NCI-H774 (cell line): ENCODE measurements at regions not wholly inside any gene's neighbourhood (a gene's known extent, or its start where the extent isn't known, plus 50 kb on each side); places are given as distances from the start of the nearest gene placed in this dataset.
A peak's percentile ranks its signal among the peaks of the same experiment; 100 is the strongest.

Experiments
- DNase-seq: peaks from one replicate; lab custom pipeline; 2025; lab: John Stamatoyannopoulos, UW

DNA sequence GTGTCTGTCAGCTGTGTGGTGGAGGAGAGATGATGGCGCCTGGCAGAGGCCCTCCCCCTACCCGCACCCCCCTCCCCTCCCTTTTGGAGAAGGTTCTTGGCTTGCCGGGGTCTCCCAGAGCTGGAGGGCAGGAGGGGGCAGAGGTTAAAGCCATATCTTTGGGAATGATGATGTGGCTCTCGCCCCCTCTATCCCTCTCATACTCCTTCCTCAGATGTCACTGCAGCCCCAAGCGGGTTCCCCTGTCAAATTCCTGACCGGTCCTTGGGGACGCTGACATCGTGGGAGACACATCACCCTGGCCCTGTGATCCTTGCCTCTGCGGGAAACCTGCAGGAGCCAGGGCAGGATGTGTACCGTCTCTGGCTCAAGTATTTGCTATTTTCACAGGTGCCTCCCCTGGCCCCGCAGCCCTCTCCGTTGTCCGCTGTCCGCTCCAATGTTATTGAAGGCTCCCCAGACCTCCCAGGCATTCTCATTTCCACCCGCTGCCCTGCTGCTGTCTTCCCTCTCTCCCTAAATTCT lies 109.5 kb downstream of the FOXD1 start:
- DNase-seq: no peak

DNA sequence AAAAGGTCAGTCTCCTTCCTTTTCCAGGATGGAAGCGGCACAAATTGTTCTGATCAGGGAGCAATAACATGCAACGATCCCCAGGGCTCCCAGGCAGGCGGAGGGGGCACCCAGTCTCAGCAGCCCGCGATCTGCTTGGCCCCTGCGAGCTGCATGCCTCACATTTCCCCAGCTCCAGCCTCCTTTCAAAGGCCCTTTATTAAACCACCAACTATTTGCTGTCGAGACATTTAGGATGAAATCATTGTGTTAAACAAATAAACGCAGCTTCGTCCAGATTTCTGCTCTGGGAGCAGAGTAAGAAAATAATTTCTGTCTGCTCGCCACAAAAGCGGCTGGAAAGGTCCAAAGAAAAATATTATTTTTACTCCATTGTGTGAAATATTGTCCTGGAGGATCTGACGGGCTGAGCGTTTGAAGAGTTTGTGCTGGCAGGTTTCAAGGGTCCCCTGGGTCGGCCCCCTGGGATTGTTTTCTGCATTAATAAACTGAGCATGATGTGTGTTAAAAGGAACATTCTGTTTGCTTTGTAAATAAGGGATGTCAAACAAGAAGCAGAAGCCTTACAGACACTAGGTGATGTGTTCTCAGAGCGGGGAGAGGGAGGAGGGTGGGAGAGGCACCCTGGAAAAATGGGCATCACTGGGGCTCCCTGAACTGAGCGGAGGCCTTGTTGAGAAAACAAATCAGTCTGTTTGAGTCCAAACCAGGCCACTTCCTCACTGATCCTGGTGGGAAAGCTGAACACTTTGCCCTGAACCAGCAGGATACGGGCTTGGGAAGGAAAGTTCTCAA lies 110.1 kb downstream of the FOXD1 start:
- peak; percentile 17 for DNase-seq

GRCh38 chr5:73337586-73338255 lies 110.9 kb downstream of the FOXD1 start:
- DNase-seq: no peak

DNA sequence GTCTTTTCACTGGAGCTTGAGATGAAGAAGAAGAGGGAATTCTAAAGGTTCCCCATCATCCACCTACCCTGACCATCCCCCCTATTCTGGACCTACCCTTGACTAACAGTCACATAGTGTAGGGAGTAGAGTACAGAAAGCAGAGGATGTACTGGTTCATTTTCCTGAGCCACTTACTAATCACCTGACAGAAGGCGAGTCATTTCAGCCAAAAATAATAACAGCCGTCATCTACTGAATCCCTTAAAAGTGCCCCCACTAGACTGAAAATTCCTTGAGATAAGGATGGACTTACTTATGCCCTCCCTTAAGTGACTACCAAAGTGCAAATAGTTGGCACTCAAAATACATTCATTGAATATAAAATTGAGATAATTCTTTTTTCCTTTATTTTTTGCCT lies 112.2 kb downstream of the FOXD1 start:
- no peak for DNase-seq

DNA sequence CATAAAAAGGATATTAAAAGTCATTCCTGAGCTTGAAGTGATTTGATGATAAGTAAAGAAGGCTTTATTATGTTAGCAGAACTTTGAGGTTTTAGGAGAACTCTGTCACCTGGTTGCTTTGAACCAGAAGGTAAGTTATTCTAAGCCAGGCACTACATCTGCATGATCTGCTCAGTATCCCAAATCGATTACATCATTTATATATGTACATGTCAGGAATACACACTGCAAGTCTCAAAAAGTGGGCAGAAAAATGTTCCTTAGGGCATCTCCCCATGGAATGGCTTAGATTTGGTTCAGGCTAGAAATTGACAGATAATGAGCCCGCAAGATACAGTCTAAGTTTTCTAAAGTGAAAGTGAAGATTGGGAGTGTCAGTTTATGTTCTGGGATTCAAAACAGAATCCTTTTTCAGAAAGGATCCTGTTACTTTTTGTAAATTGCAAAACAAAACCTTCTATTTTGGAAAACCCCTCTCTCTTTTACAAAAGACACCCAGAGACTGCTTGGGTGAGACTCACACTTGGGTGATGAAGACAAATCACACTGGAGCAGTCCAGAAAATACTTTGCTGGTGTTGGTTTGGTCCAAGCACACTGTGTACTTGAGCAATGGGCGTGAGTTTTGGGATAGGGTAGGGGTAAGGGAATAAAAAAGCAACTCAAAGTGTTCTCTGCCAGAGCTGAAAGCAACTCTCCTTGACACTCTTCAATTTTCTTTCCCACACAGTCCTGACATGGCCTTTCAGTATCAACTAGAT lies 114.5 kb downstream of the FOXD1 start:
- no peak for DNase-seq

DNA sequence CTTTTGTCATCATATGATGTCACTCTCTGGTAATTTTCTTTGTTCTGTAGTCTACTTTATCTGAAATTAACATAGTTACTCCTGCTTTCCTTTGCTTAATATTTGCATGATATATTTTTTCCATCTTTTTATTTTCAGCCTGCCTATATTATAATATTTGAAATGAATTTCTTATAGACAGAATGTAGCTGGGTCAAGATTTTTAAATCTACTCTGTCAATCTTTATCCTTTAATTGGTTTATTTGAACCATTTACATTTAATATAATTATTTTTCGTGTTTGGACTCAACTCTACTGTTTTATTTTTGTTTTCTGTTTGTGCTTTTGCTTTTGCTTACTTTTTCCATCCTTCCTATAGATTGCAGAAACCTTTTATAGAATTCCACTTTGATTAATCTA lies 118.0 kb downstream of the FOXD1 start:
- DNase-seq: no peak

DNA sequence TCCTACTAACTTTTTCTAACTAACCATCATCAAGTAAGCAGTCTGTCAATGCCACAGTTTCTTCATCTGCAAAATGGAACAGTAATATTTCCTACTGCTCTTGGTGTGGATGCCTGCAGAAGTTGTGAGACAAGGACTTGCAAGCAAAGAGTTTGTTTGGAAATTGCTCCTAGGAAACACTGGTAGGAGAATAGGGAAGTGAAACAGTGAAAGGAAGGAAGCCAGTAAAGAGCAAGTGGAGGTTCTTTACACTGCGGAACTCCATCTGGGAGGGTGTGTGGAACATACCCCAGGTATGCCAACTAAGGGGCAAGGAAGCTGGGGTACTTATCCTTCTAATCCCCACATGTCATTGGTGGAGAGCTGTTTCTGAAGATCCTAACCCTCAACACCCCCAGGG lies 119.9 kb downstream of the FOXD1 start:
- DNase-seq: no peak

GRCh38 chr5:73327908-73328455 lies 120.6 kb downstream of the FOXD1 start:
- DNase-seq: no peak

- DNase-seq: no peak
Measured at GRCh38 chr5:73325546-73325945, 123.0 kb downstream of the FOXD1 start.

- DNase-seq: no peak
Measured at GRCh38 chr5:73323466-73323865, 125.1 kb downstream of the FOXD1 start.

- DNase-seq: peak; percentile 66
Measured at GRCh38 chr5:73322437-73323076, 126.0 kb downstream of the FOXD1 start.

GRCh38 chr5:73321757-73322436 lies 126.7 kb downstream of the FOXD1 start:
- no peak for DNase-seq

- DNase-seq: no peak
Measured at GRCh38 chr5:73319036-73319435, 129.5 kb downstream of the FOXD1 start.

- no peak for DNase-seq
Measured at GRCh38 chr5:73318308-73318719, 130.3 kb downstream of the FOXD1 start.

DNA sequence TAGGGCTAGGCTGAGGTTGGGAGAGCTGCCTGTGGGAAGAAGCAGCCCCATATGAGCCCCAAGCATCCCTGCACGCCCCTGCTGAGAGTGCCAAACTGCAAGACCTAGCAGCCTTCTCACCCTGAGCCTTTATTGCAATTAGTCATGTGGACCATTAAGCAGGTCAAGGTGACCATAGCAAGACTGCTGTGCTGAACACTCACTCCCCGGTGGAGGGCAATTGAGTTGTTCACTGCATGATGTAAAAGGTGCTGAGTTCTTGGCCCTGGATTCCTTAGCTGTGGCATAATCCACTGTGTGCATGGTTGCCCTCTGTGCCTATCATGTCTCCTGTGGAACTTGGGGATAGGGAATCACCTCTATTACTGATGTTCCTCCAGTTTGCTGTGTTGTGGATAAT lies 131.1 kb downstream of the FOXD1 start:
- DNase-seq: no peak

- DNase-seq: no peak
Measured at GRCh38 chr5:73314395-73315257, 134.0 kb downstream of the FOXD1 start.

- no peak for DNase-seq
Measured at GRCh38 chr5:73312872-73313510, 135.6 kb downstream of the FOXD1 start.

GRCh38 chr5:73312146-73312871 lies 136.3 kb downstream of the FOXD1 start:
- no peak for DNase-seq
